Upper lobe of left lung (tissue), 4 donors: ENCODE measurements at regions not wholly inside any gene's neighbourhood (a gene's known extent, or its start where the extent isn't known, plus 50 kb on each side); places are given as distances from the start of the nearest gene placed in this dataset.
"Not testable (repeated sequence)": the region's sequence is repeated elsewhere in the genome, so short reads cannot be mapped to it uniquely, and the experiment has no call there.

ENCODE experiments used
- EP300 ChIP-seq, 4 donors: sonication (generic); formaldehyde crosslinking; IDR thresholded peaks; one replicate each; pipeline ENCODE4 v1.5.1; 2017; ENCODE audit warnings: antibody characterized with exemption in 4 of 4, control low read depth in 2 of 4
- POLR2A ChIP-seq, 4 donors: fragments of 450-650 bp; IDR thresholded peaks; one replicate each; pipeline ENCODE4 v1.5.1; 2016 to 2017; ENCODE audit warnings: antibody characterized with exemption in 4 of 4, mild to moderate bottlenecking in 2 of 4
- POLR2AphosphoS5 ChIP-seq, 2 donors: sonication (generic); formaldehyde crosslinking; IDR thresholded peaks; one replicate each; pipeline ENCODE4 v1.5.1; 2017; ENCODE audit warnings: antibody characterized with exemption in 2 of 2
- TF ChIP-seq, protein P1 (sequence below), 6 experiments: fragments of 450-650 bp in 4 of 6; fragments of 200-600 bp in 2 of 6; sonication (generic) in 2 of 6; IDR thresholded peaks; one replicate each; pipeline ENCODE4 v1.5.1; 2016 to 2019; ENCODE audit warnings: antibody characterized with exemption in 6 of 6

GRCh38 chrX:119299812-119300211, 63.7 kb downstream of the PGRMC1 start:
- TF ChIP-seq EP300, POLR2A, POLR2AphosphoS5 (IDR thresholded peaks at IDR 0.05): not testable (repeated sequence)
- TF ChIP-seq, protein P1, sequence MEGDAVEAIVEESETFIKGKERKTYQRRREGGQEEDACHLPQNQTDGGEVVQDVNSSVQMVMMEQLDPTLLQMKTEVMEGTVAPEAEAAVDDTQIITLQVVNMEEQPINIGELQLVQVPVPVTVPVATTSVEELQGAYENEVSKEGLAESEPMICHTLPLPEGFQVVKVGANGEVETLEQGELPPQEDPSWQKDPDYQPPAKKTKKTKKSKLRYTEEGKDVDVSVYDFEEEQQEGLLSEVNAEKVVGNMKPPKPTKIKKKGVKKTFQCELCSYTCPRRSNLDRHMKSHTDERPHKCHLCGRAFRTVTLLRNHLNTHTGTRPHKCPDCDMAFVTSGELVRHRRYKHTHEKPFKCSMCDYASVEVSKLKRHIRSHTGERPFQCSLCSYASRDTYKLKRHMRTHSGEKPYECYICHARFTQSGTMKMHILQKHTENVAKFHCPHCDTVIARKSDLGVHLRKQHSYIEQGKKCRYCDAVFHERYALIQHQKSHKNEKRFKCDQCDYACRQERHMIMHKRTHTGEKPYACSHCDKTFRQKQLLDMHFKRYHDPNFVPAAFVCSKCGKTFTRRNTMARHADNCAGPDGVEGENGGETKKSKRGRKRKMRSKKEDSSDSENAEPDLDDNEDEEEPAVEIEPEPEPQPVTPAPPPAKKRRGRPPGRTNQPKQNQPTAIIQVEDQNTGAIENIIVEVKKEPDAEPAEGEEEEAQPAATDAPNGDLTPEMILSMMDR (IDR thresholded peaks at IDR 0.05), result not testable (repeated sequence)
